ENCODE measurements at regions not wholly inside any gene's neighbourhood (a gene's known extent, or its start where the extent isn't known, plus 50 kb on each side); places are given as distances from the start of the nearest gene placed in this dataset.

- TF ChIP-seq POLR2A (IDR thresholded peaks at IDR 0.05; ENCODE audit: extremely low read depth, insufficient read length) (no peak), CTCF (IDR thresholded peaks at IDR 0.05; ENCODE audit: low read depth, low read length) (no peak), MAX (IDR thresholded peaks at IDR 0.05; ENCODE audit: low read depth, low read length) (no peak)
These were observed 1625.5 kb upstream of the CELF4 start for GRCh38 chr18:39191058-39191457.
